Calu3 (cell line): ENCODE measurements at regions not wholly inside any gene's neighbourhood (a gene's known extent, or its start where the extent isn't known, plus 50 kb on each side); places are given as distances from the start of the nearest gene placed in this dataset.

Source experiments
- BruUV-seq: library from RNA; stranded (reverse); fragments of 400-500 nt; replicated peaks from 2 replicates; lab custom pipeline; 2021; lab: Mats Ljungman, UMichigan
- CTCF ChIA-PET: fragments of 300-600 bp; sonication (Branson Sonifier 250); formaldehyde crosslinking; loops from one replicate; lab custom pipeline; 2022; ENCODE audit warnings: antibody characterized with exemption; lab: Charles Lee
- DNase-seq: peaks from one replicate; pipeline ENCODE4 v3.0.0; 2022
- H3K27ac Mint-ChIP-seq: one replicate; pipeline ENCODE4 v1.8.0; 2022; ENCODE audit warnings: mixed read lengths; ENCODE audit not compliant: unreplicated experiment
- H3K27me3 Mint-ChIP-seq: one replicate; pipeline ENCODE4 v1.8.0; 2022; ENCODE audit warnings: mixed read lengths; ENCODE audit not compliant: unreplicated experiment
- H3K36me3 Mint-ChIP-seq: one replicate; pipeline ENCODE4 v1.8.0; 2022; ENCODE audit warnings: mild to moderate bottlenecking, moderate library complexity, mixed read lengths; ENCODE audit not compliant: insufficient read depth, unreplicated experiment
- H3K4me1 Mint-ChIP-seq: one replicate; pipeline ENCODE4 v1.8.0; 2022; ENCODE audit warnings: mild to moderate bottlenecking, low read depth, mixed read lengths; ENCODE audit not compliant: unreplicated experiment
- H3K4me3 Mint-ChIP-seq: one replicate; pipeline ENCODE4 v1.8.0; 2022; ENCODE audit warnings: mild to moderate bottlenecking, low read depth, moderate library complexity, mixed read lengths; ENCODE audit not compliant: unreplicated experiment
- H3K9me3 Mint-ChIP-seq: one replicate; pipeline ENCODE4 v1.8.0; 2022; ENCODE audit warnings: low read depth, mixed read lengths; ENCODE audit not compliant: unreplicated experiment
- intact Hi-C: fragments of 100-400 bp; cut with micrococcal nuclease; formaldehyde crosslinking; loops from one replicate; pipeline ENCODE4 v1.10.0; 2022; ENCODE audit not compliant: unreplicated experiment
- TF ChIP-seq, protein P1 (sequence below): fragments of 200-600 bp; IDR thresholded peaks from one replicate; pipeline ENCODE4 v1.8.0; 2022; ENCODE audit warnings: antibody characterized with exemption; ENCODE audit not compliant: unreplicated experiment

DNA sequence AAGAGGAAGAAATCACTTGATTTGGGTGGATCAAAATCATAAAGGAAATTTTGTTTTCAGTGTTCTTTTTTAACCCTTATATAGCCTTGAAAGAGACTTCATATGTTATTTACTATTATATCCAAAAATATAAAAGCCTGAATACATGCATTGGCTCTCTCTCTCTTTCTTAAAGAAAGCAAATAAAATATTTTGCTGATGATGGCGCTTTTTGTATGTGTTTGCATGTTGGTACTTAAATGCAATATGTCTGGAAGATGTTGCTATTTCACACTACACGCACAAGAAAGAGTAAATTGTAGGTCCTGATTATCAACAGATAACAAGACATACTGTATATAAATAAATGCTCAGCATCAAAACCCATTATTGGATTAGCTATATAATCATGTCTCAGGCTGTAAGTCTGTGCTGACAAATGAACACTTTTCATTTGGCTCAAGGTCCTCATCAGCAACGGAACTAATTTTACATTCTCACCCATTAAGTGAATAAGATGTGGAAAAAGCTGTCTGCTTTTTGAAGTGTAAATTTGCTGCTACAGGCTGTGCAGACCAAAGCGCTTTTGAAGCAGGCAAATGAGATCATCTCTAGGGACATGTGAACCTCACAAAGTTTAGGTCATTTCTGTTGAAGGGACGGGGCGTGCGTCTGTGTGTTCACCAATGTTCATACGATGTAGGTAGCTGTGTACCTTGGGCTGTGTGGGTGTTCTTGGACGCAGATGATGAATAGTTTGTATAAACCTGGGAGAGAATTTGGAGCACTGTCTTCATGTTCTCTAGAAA is 122.4 kb upstream of the LMO4 start:
- BruUV-seq, result no TSS peak
- no peaks in the 10 kb centered on the region for H3K36me3 Mint-ChIP-seq
- CTCF ChIA-PET, result interaction anchor here (0.6 kb wide), 1 partner anchor 96 kb away, joined by 4 read pairs; no protein-coding TSS in a partner anchor

GRCh38 chr1:87208080-87208479 is 120.6 kb upstream of the LMO4 start:
- CTCF ChIA-PET, result no interaction called here
- BruUV-seq, result no TSS peak
- H3K27me3 Mint-ChIP-seq, result no peaks in the 10 kb centered on the region

More for the DNA sequence above, 122.4 kb upstream of the LMO4 start:
- Mint-ChIP-seq H3K9me3 (no peaks in the 10 kb centered on the region), H3K4me1 (peaks cover 5% of the 10 kb centered on the region), H3K4me3 (no peak overlapping the region), H3K27ac (no peak overlapping the region), H3K27me3 (no peaks in the 10 kb centered on the region)
- no peak for DNase-seq
- TF ChIP-seq, protein P1, sequence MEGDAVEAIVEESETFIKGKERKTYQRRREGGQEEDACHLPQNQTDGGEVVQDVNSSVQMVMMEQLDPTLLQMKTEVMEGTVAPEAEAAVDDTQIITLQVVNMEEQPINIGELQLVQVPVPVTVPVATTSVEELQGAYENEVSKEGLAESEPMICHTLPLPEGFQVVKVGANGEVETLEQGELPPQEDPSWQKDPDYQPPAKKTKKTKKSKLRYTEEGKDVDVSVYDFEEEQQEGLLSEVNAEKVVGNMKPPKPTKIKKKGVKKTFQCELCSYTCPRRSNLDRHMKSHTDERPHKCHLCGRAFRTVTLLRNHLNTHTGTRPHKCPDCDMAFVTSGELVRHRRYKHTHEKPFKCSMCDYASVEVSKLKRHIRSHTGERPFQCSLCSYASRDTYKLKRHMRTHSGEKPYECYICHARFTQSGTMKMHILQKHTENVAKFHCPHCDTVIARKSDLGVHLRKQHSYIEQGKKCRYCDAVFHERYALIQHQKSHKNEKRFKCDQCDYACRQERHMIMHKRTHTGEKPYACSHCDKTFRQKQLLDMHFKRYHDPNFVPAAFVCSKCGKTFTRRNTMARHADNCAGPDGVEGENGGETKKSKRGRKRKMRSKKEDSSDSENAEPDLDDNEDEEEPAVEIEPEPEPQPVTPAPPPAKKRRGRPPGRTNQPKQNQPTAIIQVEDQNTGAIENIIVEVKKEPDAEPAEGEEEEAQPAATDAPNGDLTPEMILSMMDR, result no peak
- intact Hi-C loops, result no loop called here

DNA sequence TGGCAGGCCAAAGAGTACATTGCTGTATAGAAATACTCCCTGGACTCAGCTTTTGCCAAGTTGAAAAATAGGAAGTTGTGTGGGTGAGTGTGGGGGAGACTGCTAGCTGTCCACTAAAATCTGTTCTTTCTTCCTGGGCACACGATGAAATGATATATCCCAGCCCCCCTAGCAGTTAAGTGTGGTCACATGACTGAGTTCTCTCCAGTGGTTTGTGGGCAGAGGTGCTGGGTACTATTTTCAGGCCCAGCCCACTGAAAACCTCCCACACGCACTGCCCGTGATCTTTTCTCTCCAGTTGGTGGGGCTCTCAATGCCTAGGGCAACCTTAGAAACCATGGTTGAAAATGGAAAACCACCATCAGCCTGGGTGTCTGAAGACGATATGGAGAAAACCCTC is 119.7 kb upstream of the LMO4 start:
- H3K4me1 Mint-ChIP-seq, result peaks cover 9% of the 10 kb centered on the region
- BruUV-seq, result no TSS peak
- no peaks in the 10 kb centered on the region for H3K9me3 Mint-ChIP-seq
- H3K36me3 Mint-ChIP-seq, result no peaks in the 10 kb centered on the region
- H3K4me3 Mint-ChIP-seq, result no peak overlapping the region
- DNase-seq, result no peak
- CTCF ChIA-PET, result no interaction called here
- H3K27ac Mint-ChIP-seq, result no peak overlapping the region
- no peaks in the 10 kb centered on the region for H3K27me3 Mint-ChIP-seq
- TF ChIP-seq, protein P1, result no peak
- intact Hi-C loops, result no loop called here

More at GRCh38 chr1:87208080-87208479, 120.6 kb upstream of the LMO4 start:
- Mint-ChIP-seq H3K9me3 (no peaks in the 10 kb centered on the region), H3K4me1 (peaks cover 9% of the 10 kb centered on the region), H3K36me3 (no peaks in the 10 kb centered on the region), H3K27ac (no peak overlapping the region), H3K4me3 (no peak overlapping the region)
- no peak for DNase-seq
- intact Hi-C loops, result no loop called here
- TF ChIP-seq, protein P1, result no peak

DNA sequence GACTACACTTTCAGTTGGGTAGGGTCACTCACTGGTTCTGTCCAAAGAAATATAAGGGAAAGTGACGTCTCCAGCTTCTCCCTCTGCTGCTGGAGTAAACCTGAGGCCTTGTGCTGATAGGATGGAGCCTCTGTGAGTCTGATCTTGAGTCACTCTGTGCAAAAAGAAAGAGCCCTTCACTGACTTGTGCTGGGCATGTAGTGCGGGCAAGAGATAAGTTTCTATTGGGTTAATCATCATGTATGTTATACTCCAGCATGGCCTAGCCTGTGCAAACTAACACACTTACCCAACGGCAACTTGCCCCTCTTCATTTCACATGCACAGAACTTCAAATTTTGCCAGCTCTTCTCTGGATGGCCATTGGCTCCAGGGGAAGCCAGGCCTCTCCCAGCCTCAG is 118.5 kb upstream of the LMO4 start:
- no peak for DNase-seq
- no peak overlapping the region for H3K27ac Mint-ChIP-seq
- BruUV-seq, result no TSS peak
- no peaks in the 10 kb centered on the region for H3K36me3 Mint-ChIP-seq
- TF ChIP-seq, protein P1, result no peak
- H3K9me3 Mint-ChIP-seq, result no peaks in the 10 kb centered on the region
- H3K4me1 Mint-ChIP-seq, result peaks cover 9% of the 10 kb centered on the region
- no peak overlapping the region for H3K4me3 Mint-ChIP-seq
- H3K27me3 Mint-ChIP-seq, result no peaks in the 10 kb centered on the region
- CTCF ChIA-PET, result no interaction called here
- intact Hi-C loops, result no loop called here
